ENCODE measurements at regions not wholly inside any gene's neighbourhood (a gene's known extent, or its start where the extent isn't known, plus 50 kb on each side); places are given as distances from the start of the nearest gene placed in this dataset.
"Not testable (repeated sequence)": the region's sequence is repeated elsewhere in the genome, so short reads cannot be mapped to it uniquely, and the experiment has no call there.

DNA sequence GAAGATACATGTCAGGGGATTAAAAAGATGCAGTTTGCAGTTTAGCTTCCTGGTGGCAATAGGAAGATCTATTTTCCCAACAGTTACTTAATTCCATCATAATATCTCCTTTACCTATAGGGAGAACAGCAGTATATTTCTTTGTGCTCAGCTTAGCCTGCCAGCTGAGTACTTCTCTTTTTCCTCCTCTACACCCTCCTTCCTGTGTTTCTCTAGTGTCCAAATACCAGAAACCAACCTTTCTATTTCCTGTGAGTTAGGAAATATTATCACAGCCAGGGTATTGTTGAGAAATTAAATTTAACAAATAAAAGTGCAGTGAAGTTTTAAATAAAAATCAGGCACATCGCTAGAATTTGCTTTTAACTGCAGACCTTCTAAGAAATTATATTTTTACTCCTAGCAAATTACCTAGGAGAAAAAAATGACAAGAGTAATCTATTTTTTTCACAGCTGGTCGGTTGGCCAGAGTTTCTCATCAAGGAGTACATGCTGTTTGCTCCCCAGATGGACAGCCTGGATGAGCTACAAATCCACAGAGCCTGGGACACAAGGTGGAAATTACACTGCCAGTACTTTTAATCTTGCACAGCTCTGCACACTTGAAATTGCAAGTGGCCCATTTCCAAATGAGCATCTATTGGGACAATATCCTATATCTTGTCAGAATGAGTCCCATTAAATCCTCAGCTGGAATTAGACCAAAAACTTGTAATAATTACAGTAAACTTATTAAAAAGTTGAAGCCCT lies 185.2 kb upstream of the CFAP20DC start (continued):
- TF ChIP-seq, protein P1, sequence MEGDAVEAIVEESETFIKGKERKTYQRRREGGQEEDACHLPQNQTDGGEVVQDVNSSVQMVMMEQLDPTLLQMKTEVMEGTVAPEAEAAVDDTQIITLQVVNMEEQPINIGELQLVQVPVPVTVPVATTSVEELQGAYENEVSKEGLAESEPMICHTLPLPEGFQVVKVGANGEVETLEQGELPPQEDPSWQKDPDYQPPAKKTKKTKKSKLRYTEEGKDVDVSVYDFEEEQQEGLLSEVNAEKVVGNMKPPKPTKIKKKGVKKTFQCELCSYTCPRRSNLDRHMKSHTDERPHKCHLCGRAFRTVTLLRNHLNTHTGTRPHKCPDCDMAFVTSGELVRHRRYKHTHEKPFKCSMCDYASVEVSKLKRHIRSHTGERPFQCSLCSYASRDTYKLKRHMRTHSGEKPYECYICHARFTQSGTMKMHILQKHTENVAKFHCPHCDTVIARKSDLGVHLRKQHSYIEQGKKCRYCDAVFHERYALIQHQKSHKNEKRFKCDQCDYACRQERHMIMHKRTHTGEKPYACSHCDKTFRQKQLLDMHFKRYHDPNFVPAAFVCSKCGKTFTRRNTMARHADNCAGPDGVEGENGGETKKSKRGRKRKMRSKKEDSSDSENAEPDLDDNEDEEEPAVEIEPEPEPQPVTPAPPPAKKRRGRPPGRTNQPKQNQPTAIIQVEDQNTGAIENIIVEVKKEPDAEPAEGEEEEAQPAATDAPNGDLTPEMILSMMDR (IDR thresholded peaks at IDR 0.05; ENCODE audit: poor library complexity, severe bottlenecking): no peak

DNA sequence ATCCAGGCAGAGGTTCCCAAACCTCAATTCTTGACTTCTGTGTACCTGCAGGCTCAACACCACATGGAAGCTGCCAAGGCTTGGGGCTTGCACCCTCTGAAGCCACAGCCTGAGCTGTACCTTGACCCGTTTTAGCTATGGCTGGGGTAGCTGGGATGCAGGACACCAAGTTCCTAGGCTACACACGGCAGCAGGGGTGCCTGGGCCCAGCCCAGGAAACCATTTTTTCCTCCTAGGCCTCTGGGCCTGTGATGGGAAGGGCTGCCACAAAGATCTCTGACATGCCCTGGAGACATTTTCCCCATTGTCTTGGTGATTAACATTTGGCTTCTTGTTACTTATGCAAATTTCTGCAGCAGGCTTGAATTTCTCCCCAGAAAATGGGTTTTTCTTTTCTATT lies 180.6 kb upstream of the CFAP20DC start:
- not testable (repeated sequence) for H4K20me1 ChIP-seq (ENCODE audit: insufficient read depth); H3K4me2 ChIP-seq (ENCODE audit: low read length)

DNA sequence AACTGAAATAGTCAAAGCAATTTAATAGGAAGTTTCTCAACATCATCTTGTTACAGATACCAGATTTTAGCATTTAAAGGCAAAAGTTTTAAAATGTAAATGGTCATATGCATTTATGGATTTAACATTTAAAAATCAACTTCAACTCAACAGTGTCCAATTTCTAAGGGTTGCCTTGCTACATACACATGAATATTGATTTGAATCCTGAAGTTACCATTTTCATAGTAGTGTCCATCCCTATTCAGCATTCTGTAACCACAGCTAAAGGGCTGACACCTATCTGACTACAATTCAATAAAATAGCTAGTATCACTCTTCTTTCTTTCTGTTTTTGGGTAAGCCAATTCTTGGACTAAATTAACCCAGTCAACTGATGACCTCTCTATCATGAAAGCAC lies 164.0 kb upstream of the CFAP20DC start:
- H3K79me2 ChIP-seq (replicated peaks; ENCODE audit: insufficient read depth, low read length): no peaks in the 10 kb centered on the region
- TF ChIP-seq TAF1 (IDR thresholded peaks at IDR 0.05; ENCODE audit: low read depth) (no peak), SMC3 (conservative IDR thresholded peaks at IDR 0.05; ENCODE audit: poor library complexity) (no peak), MXI1 (conservative IDR thresholded peaks at IDR 0.05; ENCODE audit: poor library complexity, severe bottlenecking) (no peak), RAD21 (conservative IDR thresholded peaks at IDR 0.05) (no peak), POLR2AphosphoS5 (IDR thresholded peaks at IDR 0.05) (no peak)

More for the DNA sequence above, 180.6 kb upstream of the CFAP20DC start:
- not testable (repeated sequence) for H3K9me2 ChIP-seq (ENCODE audit: insufficient read depth, low read length); H3K4me3 ChIP-seq (ENCODE audit: low read length); H3F3A ChIP-seq (ENCODE audit: insufficient read depth, low read length, poor library complexity, severe bottlenecking); H3K27me3 ChIP-seq (ENCODE audit: insufficient read depth, low read depth, low read length); H3K27ac ChIP-seq (ENCODE audit: low read length); H3K36me3 ChIP-seq (ENCODE audit: insufficient read depth, low read length); H2AFZ ChIP-seq (ENCODE audit: low read depth, low read length); H3K9me3 ChIP-seq (ENCODE audit: low read length); H3K9ac ChIP-seq (ENCODE audit: low read length); H3K79me2 ChIP-seq (replicated peaks; ENCODE audit: insufficient read depth, low read length)

DNA sequence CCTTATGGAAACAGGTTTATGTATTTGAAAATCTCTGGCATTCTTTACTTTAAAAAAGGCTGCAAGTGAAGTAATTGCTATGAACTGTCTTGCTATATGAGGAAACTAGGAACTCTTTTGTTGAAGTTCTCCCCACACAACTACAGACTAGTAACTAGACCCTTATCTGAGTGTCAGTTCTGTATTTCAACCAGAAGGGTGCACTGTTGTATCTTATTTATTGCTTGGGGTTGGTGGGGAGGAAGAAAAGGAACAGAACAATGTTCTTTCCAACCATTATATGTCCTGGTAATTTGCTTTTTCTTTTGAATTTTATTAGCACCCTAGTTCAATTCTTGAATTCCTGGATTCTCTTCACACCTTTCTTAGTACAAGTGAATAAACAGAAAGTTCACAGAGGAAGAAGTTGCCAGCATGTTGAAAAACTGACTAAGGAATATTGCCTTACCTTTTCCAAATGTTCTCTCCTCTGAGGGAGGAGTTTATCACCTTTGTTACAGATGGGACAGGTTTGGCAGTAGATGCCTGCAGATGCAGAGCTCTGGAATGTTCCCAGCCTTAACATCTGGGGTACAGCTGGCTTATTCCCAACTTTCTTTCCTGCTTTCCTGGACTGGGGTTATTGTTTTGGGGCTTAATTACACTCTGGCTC lies 162.4 kb upstream of the CFAP20DC start:
- Histone ChIP-seq H4K20me1 (ENCODE audit: insufficient read depth) (no peaks in the 10 kb centered on the region), H3K79me2 (replicated peaks; ENCODE audit: insufficient read depth, low read length) (no peaks in the 10 kb centered on the region), H3K9ac (ENCODE audit: low read length) (no peak overlapping the region), H3K36me3 (ENCODE audit: insufficient read depth, low read length) (no peaks in the 10 kb centered on the region), H3K4me3 (ENCODE audit: low read length) (no peak overlapping the region), H2AFZ (ENCODE audit: low read depth, low read length) (no peak overlapping the region), H3K4me2 (ENCODE audit: low read length) (no peak overlapping the region), H3K27ac (ENCODE audit: low read length) (no peak overlapping the region), H3K9me3 (ENCODE audit: low read length) (no peaks in the 10 kb centered on the region), H3K27me3 (ENCODE audit: insufficient read depth, low read depth, low read length) (no peaks in the 10 kb centered on the region), H3F3A (ENCODE audit: insufficient read depth, low read length, poor library complexity, severe bottlenecking) (no peaks in the 10 kb centered on the region), H3K9me2 (ENCODE audit: insufficient read depth, low read length) (no peaks in the 10 kb centered on the region)
- TF ChIP-seq, protein P1 (IDR thresholded peaks at IDR 0.05; ENCODE audit: poor library complexity, severe bottlenecking): peak; percentile 86
- TF ChIP-seq SMC3 (conservative IDR thresholded peaks at IDR 0.05; ENCODE audit: poor library complexity): peak; percentile 88
- peak; percentile 90 for TF ChIP-seq RAD21 (conservative IDR thresholded peaks at IDR 0.05)
- TF ChIP-seq, protein P2, sequence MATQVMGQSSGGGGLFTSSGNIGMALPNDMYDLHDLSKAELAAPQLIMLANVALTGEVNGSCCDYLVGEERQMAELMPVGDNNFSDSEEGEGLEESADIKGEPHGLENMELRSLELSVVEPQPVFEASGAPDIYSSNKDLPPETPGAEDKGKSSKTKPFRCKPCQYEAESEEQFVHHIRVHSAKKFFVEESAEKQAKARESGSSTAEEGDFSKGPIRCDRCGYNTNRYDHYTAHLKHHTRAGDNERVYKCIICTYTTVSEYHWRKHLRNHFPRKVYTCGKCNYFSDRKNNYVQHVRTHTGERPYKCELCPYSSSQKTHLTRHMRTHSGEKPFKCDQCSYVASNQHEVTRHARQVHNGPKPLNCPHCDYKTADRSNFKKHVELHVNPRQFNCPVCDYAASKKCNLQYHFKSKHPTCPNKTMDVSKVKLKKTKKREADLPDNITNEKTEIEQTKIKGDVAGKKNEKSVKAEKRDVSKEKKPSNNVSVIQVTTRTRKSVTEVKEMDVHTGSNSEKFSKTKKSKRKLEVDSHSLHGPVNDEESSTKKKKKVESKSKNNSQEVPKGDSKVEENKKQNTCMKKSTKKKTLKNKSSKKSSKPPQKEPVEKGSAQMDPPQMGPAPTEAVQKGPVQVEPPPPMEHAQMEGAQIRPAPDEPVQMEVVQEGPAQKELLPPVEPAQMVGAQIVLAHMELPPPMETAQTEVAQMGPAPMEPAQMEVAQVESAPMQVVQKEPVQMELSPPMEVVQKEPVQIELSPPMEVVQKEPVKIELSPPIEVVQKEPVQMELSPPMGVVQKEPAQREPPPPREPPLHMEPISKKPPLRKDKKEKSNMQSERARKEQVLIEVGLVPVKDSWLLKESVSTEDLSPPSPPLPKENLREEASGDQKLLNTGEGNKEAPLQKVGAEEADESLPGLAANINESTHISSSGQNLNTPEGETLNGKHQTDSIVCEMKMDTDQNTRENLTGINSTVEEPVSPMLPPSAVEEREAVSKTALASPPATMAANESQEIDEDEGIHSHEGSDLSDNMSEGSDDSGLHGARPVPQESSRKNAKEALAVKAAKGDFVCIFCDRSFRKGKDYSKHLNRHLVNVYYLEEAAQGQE (IDR thresholded peaks at IDR 0.05; ENCODE audit: borderline replicate concordance): no peak
- TF ChIP-seq MXI1 (conservative IDR thresholded peaks at IDR 0.05; ENCODE audit: poor library complexity, severe bottlenecking): no peak
- no peak for TF ChIP-seq POLR2AphosphoS5 (IDR thresholded peaks at IDR 0.05)

More for the DNA sequence above, 164.0 kb upstream of the CFAP20DC start:
- Histone ChIP-seq H3K9me2 (ENCODE audit: insufficient read depth, low read length) (no peaks in the 10 kb centered on the region), H3K27me3 (ENCODE audit: insufficient read depth, low read depth, low read length) (peaks cover 3% of the 10 kb centered on the region), H3K9ac (ENCODE audit: low read length) (no peak overlapping the region), H3K4me2 (ENCODE audit: low read length) (no peak overlapping the region), H3K27ac (ENCODE audit: low read length) (no peak overlapping the region), H4K20me1 (ENCODE audit: insufficient read depth) (no peaks in the 10 kb centered on the region), H3K9me3 (ENCODE audit: low read length) (no peaks in the 10 kb centered on the region), H3K4me3 (ENCODE audit: low read length) (no peak overlapping the region), H3K36me3 (ENCODE audit: insufficient read depth, low read length) (no peaks in the 10 kb centered on the region), H3F3A (ENCODE audit: insufficient read depth, low read length, poor library complexity, severe bottlenecking) (no peaks in the 10 kb centered on the region), H2AFZ (ENCODE audit: low read depth, low read length) (no peak overlapping the region)

Measured in neural cell (in vitro differentiated cells).